ENCODE measurements at regions not wholly inside any gene's neighbourhood (a gene's known extent, or its start where the extent isn't known, plus 50 kb on each side); places are given as distances from the start of the nearest gene placed in this dataset.

- POLR2A ChIA-PET = no interaction called here
- Mint-ChIP-seq H3K36me3 (no peaks in the 10 kb centered on the region), H3K27me3 (ENCODE audit: low read depth) (no peaks in the 10 kb centered on the region), H3K4me1 (0 out of 2 replicates have a peak, but pooled peaks cover 3% of the 10 kb centered on the region), H3K4me3 (no peak overlapping the region), H3K9me3 (no peaks in the 10 kb centered on the region), H3K27ac (no peak overlapping the region)
- CTCF ChIA-PET = no interaction called here
- TF ChIP-seq NFYB (CRISPR knock-in tag; conservative IDR thresholded peaks at IDR 0.05; ENCODE audit: low read depth) = no peak
- no peak for TF ChIP-seq CBFB (CRISPR knock-in tag; IDR thresholded peaks at IDR 0.05; ENCODE audit: low read depth)
- TF ChIP-seq ZMAT4 (CRISPR knock-in tag; IDR thresholded peaks at IDR 0.05) = no peak
- no peak for TF ChIP-seq ZNF671 (CRISPR knock-in tag; IDR thresholded peaks at IDR 0.05)
- TF ChIP-seq ETV6 (CRISPR knock-in tag; IDR thresholded peaks at IDR 0.05) = no peak
- TF ChIP-seq, protein P1, sequence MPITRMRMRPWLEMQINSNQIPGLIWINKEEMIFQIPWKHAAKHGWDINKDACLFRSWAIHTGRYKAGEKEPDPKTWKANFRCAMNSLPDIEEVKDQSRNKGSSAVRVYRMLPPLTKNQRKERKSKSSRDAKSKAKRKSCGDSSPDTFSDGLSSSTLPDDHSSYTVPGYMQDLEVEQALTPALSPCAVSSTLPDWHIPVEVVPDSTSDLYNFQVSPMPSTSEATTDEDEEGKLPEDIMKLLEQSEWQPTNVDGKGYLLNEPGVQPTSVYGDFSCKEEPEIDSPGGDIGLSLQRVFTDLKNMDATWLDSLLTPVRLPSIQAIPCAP (CRISPR knock-in tag; IDR thresholded peaks at IDR 0.05) = no peak
- TF ChIP-seq MYBL2 (CRISPR knock-in tag; IDR thresholded peaks at IDR 0.05) = no peak
- no peak for TF ChIP-seq TP53 (CRISPR knock-in tag; IDR thresholded peaks at IDR 0.05)
- TF ChIP-seq ZNF532 (CRISPR knock-in tag; IDR thresholded peaks at IDR 0.05; ENCODE audit: borderline replicate concordance) = no peak
- no peak for TF ChIP-seq NR3C1 (CRISPR knock-in tag; conservative IDR thresholded peaks at IDR 0.05; ENCODE audit: low read depth)
- no peak for TF ChIP-seq ZNF416 (CRISPR knock-in tag; IDR thresholded peaks at IDR 0.05)
- TF ChIP-seq ZNF425 (CRISPR knock-in tag; conservative IDR thresholded peaks at IDR 0.05) = no peak
- no peak for TF ChIP-seq AR (CRISPR knock-in tag; IDR thresholded peaks at IDR 0.05)
- TF ChIP-seq CTCF (IDR thresholded peaks at IDR 0.05) = no peak
- no peak for TF ChIP-seq SMAD3 (CRISPR knock-in tag; IDR thresholded peaks at IDR 0.05; ENCODE audit: borderline replicate concordance)
- TF ChIP-seq CREM (CRISPR knock-in tag; IDR thresholded peaks at IDR 0.05) = no peak
- ATAC-seq = peak; percentile 41
- DNase-seq (ENCODE audit: low spot score) = no peak
Observed at GRCh38 chr10:59435707-59436106, 73.4 kb upstream of the FAM13C start.
